ENCODE measurements at regions not wholly inside any gene's neighbourhood (a gene's known extent, or its start where the extent isn't known, plus 50 kb on each side); places are given as distances from the start of the nearest gene placed in this dataset.

GRCh38 chr9:86652736-86653135, 294.6 kb downstream of the GAS1 start:
- no peaks in the 10 kb centered on the region for H3K9me3 ChIP-seq (ENCODE audit: control insufficient read depth, insufficient read depth, low read depth, low read length)
- no peak overlapping the region for H3K27ac ChIP-seq (ENCODE audit: low read depth, low read length)
- H3K27me3 ChIP-seq (ENCODE audit: control insufficient read depth, insufficient read depth, low read length), result no peaks in the 10 kb centered on the region
- no peaks in the 10 kb centered on the region for H3K36me3 ChIP-seq (ENCODE audit: control insufficient read depth, insufficient read depth, low read length)
- H3K4me1 ChIP-seq (ENCODE audit: control insufficient read depth, insufficient read depth, low read length), result no peaks in the 10 kb centered on the region
- no peak overlapping the region for H3K4me3 ChIP-seq (ENCODE audit: low read depth, low read length)
- no peak overlapping the region for H3K9ac ChIP-seq (ENCODE audit: low read length)

DNA sequence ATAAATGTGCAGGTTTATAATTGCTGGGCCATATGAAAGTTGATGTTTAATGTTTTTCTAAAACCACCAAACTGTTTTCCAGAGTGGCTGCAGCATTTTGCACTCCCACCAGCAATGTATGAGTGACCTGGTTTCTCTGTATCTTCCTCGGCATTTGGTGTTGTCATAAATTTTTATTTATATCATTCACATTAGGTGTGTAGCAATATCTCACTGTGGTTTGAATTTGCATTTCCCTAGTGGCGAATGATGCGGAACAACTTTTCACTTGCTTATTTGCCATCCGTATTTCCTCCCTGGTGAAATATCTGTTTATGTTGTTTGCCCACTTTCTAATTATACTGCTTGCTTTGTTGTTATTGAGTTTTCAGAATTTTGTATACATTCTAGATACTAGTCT, 295.7 kb upstream of the TUT7 start:
- H3K4me1 ChIP-seq (ENCODE audit: control insufficient read depth, insufficient read depth, low read length), result no peaks in the 10 kb centered on the region
- H3K9ac ChIP-seq (ENCODE audit: low read length), result no peak overlapping the region
- no peaks in the 10 kb centered on the region for H3K36me3 ChIP-seq (ENCODE audit: control insufficient read depth, insufficient read depth, low read length)
- no peaks in the 10 kb centered on the region for H3K27me3 ChIP-seq (ENCODE audit: control insufficient read depth, insufficient read depth, low read length)
- no peak overlapping the region for H3K4me3 ChIP-seq (ENCODE audit: low read depth, low read length)
- H3K9me3 ChIP-seq (ENCODE audit: control insufficient read depth, insufficient read depth, low read depth, low read length), result no peaks in the 10 kb centered on the region
- no peak overlapping the region for H3K27ac ChIP-seq (ENCODE audit: low read depth, low read length)

GRCh38 chr9:86648828-86649170, 294.6 kb upstream of the TUT7 start:
- Histone ChIP-seq H3K27me3 (ENCODE audit: control insufficient read depth, insufficient read depth, low read length) (no peaks in the 10 kb centered on the region), H3K9me3 (ENCODE audit: control insufficient read depth, insufficient read depth, low read depth, low read length) (no peaks in the 10 kb centered on the region), H3K27ac (ENCODE audit: low read depth, low read length) (no peak overlapping the region)

DNA sequence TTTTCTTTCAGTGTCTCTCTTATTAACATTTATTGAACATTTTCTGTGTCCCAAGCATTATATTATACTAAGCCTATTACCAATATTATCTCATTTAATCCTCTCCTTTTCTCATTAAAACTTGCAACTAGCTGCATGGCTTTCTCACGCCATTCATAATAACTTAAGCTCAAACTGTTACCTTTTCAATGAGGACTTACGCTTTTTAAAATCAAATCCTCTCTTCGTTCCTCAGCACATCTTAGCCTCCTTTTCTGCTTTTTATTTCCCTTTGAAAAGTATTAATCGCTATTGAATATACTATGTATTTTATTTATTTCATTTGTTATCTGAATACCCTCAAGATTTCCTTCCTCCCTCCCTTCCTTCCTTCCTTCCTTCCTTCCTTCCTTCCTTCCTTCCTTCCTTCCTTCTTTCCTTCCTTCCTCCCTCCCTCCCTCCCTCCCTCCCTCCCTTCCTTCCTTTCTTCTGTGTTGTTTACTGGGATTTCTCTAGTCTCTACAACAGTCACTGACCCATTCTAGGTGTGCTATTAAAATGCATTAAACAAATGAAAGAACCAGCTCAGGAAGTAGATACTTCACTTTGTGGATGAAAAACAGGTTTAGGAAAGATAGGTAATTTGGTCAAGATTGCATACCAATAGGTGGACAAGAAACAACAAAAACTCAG, 294.1 kb upstream of the TUT7 start:
- Histone ChIP-seq H3K4me3 (ENCODE audit: low read depth, low read length) (no peak overlapping the region), H3K27ac (ENCODE audit: low read depth, low read length) (no peak overlapping the region), H3K9me3 (ENCODE audit: control insufficient read depth, insufficient read depth, low read depth, low read length) (no peaks in the 10 kb centered on the region), H3K9ac (ENCODE audit: low read length) (no peak overlapping the region), H3K27me3 (ENCODE audit: control insufficient read depth, insufficient read depth, low read length) (no peaks in the 10 kb centered on the region), H3K4me1 (ENCODE audit: control insufficient read depth, insufficient read depth, low read length) (peaks cover 13% of the 10 kb centered on the region), H3K36me3 (ENCODE audit: control insufficient read depth, insufficient read depth, low read length) (no peaks in the 10 kb centered on the region)

More at GRCh38 chr9:86648828-86649170, 294.6 kb upstream of the TUT7 start:
- Histone ChIP-seq H3K9ac (ENCODE audit: low read length) (no peak overlapping the region), H3K36me3 (ENCODE audit: control insufficient read depth, insufficient read depth, low read length) (no peaks in the 10 kb centered on the region), H3K4me1 (ENCODE audit: control insufficient read depth, insufficient read depth, low read length) (peaks cover 10% of the 10 kb centered on the region), H3K4me3 (ENCODE audit: low read depth, low read length) (no peak overlapping the region)

DNA sequence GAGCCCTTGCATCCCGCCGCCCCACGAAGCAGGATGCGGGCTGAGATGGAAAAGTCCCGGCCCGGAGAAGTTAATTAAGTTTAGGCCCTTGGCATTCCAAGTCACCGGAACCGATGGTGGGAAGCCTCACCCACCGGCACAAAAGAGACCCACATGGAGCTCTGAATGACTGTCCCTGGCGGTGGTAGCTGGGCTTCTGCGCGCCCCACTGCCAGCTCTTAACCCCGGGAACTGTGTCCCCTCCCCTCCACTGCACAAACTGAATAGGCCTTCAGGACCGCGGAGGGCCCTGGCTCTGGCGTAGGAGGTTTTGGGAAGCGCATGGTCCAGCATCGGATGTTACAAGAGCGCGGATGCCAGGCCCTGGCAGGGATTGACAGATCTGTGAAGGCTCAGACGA, 291.1 kb upstream of the TUT7 start:
- Histone ChIP-seq H3K27ac (ENCODE audit: low read depth, low read length) (no peak overlapping the region), H3K9ac (ENCODE audit: low read length) (no peak overlapping the region), H3K4me1 (ENCODE audit: control insufficient read depth, insufficient read depth, low read length) (peaks cover 13% of the 10 kb centered on the region), H3K4me3 (ENCODE audit: low read depth, low read length) (no peak overlapping the region), H3K27me3 (ENCODE audit: control insufficient read depth, insufficient read depth, low read length) (no peaks in the 10 kb centered on the region), H3K9me3 (ENCODE audit: control insufficient read depth, insufficient read depth, low read depth, low read length) (no peaks in the 10 kb centered on the region), H3K36me3 (ENCODE audit: control insufficient read depth, insufficient read depth, low read length) (no peaks in the 10 kb centered on the region)

DNA sequence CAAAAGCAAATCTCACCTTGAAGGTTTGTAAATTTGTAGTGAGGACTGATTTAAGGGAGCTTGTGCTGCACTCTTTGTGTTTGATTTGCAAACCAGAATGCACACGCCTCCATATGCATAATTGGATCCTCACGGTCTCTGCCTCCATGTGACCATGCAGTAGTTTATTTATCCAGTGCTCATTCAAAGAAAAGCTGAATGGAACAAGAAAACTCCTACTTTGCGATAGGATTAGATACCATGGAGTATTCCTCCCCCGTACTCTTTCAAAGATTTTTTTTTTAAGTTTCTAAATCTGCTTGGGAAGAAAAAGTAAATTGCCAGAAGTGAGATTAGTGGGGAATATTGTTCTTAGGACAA, 290.4 kb upstream of the TUT7 start:
- Histone ChIP-seq H3K4me3 (ENCODE audit: low read depth, low read length) (no peak overlapping the region), H3K27me3 (ENCODE audit: control insufficient read depth, insufficient read depth, low read length) (no peaks in the 10 kb centered on the region), H3K4me1 (ENCODE audit: control insufficient read depth, insufficient read depth, low read length) (peaks cover 13% of the 10 kb centered on the region), H3K9ac (ENCODE audit: low read length) (no peak overlapping the region), H3K36me3 (ENCODE audit: control insufficient read depth, insufficient read depth, low read length) (no peaks in the 10 kb centered on the region), H3K9me3 (ENCODE audit: control insufficient read depth, insufficient read depth, low read depth, low read length) (no peaks in the 10 kb centered on the region), H3K27ac (ENCODE audit: low read depth, low read length) (no peak overlapping the region)

DNA sequence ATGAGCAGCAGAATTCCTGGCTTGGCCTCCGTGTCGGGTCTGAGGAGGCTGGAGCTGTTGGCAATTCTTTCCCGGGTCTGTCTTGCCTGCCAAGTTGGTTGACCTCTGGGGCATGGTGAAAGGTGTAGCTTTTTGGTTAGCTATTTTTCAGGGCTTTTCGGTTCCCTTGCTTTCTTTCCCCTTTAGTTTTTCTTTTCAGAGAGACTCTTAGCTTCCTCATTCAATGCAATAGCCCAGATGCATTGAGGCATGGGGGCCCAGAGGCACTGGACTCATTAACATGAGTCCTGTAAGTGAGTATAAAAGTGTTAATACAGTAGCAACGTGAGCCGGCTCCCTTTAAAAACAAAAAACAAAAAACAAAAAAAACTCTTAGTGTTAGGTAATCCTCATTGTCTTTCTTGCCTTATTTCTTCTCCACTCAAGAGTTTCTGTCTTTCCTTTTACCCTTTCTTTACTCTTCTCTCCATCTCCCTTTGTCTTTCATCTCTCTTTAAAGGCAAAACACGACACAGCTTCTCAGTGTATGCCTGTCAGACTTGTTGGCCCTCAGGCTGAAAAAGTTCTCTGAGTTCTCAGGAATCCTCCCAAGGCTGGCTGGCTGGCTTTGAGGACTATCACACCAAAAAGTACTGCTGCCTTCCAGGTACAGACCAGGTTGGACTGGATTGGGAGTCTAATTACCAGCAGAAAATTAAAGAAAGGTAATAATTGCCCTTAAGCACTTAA, 289.9 kb upstream of the TUT7 start:
- H3K27me3 ChIP-seq (ENCODE audit: control insufficient read depth, insufficient read depth, low read length), result no peaks in the 10 kb centered on the region
- H3K27ac ChIP-seq (ENCODE audit: low read depth, low read length), result no peak overlapping the region
- no peak overlapping the region for H3K9ac ChIP-seq (ENCODE audit: low read length)
- H3K4me1 ChIP-seq (ENCODE audit: control insufficient read depth, insufficient read depth, low read length), result peaks cover 13% of the 10 kb centered on the region
- H3K4me3 ChIP-seq (ENCODE audit: low read depth, low read length), result no peak overlapping the region
- H3K9me3 ChIP-seq (ENCODE audit: control insufficient read depth, insufficient read depth, low read depth, low read length), result no peaks in the 10 kb centered on the region
- no peaks in the 10 kb centered on the region for H3K36me3 ChIP-seq (ENCODE audit: control insufficient read depth, insufficient read depth, low read length)

GRCh38 chr9:86642721-86643120, 288.5 kb upstream of the TUT7 start:
- H3K36me3 ChIP-seq (ENCODE audit: control insufficient read depth, insufficient read depth, low read length), result no peaks in the 10 kb centered on the region
- no peaks in the 10 kb centered on the region for H3K9me3 ChIP-seq (ENCODE audit: control insufficient read depth, insufficient read depth, low read depth, low read length)
- no peak overlapping the region for H3K27ac ChIP-seq (ENCODE audit: low read depth, low read length)
- no peak overlapping the region for H3K4me3 ChIP-seq (ENCODE audit: low read depth, low read length)
- H3K4me1 ChIP-seq (ENCODE audit: control insufficient read depth, insufficient read depth, low read length), result peaks cover 13% of the 10 kb centered on the region
- no peaks in the 10 kb centered on the region for H3K27me3 ChIP-seq (ENCODE audit: control insufficient read depth, insufficient read depth, low read length)
- H3K9ac ChIP-seq (ENCODE audit: low read length), result no peak overlapping the region

DNA sequence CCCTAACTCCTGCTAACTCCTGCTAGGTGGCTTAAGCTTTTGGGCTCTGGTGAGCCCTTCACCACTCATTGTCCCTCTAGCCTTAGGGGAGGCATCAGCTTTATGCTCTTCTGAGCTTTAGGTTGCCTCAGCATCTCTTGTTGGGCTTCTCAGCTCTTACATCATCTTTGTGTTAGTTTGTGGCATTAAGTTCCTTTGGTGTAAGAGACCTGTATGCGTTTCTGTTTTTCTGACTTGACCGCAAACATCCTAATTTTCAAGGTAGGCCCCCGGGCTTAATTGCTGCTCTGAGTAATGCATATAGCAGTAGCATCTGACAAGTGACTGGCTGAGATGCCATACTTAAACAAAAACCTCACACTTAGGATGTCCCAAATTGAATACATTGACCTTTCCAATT, 287.8 kb upstream of the TUT7 start:
- Histone ChIP-seq H3K9ac (ENCODE audit: low read length) (no peak overlapping the region), H3K36me3 (ENCODE audit: control insufficient read depth, insufficient read depth, low read length) (no peaks in the 10 kb centered on the region), H3K27ac (ENCODE audit: low read depth, low read length) (no peak overlapping the region), H3K4me1 (ENCODE audit: control insufficient read depth, insufficient read depth, low read length) (peaks cover 13% of the 10 kb centered on the region), H3K27me3 (ENCODE audit: control insufficient read depth, insufficient read depth, low read length) (no peaks in the 10 kb centered on the region), H3K9me3 (ENCODE audit: control insufficient read depth, insufficient read depth, low read depth, low read length) (no peaks in the 10 kb centered on the region), H3K4me3 (ENCODE audit: low read depth, low read length) (no peak overlapping the region)

- no peak overlapping the region for H3K4me3 ChIP-seq (ENCODE audit: low read depth, low read length)
- peaks cover 1% of the 10 kb centered on the region; the same call in 1 of the 2 replicates for H3K9me3 ChIP-seq (ENCODE audit: control insufficient read depth, insufficient read depth, low read depth, low read length)
- no peaks in the 10 kb centered on the region for H3K27me3 ChIP-seq (ENCODE audit: control insufficient read depth, insufficient read depth, low read length)
- no peak overlapping the region for H3K9ac ChIP-seq (ENCODE audit: low read length)
- no peaks in the 10 kb centered on the region for H3K36me3 ChIP-seq (ENCODE audit: control insufficient read depth, insufficient read depth, low read length)
- H3K4me1 ChIP-seq (ENCODE audit: control insufficient read depth, insufficient read depth, low read length), result peaks cover 13% of the 10 kb centered on the region
- no peak overlapping the region for H3K27ac ChIP-seq (ENCODE audit: low read depth, low read length)
These were observed 285.7 kb upstream of the TUT7 start for GRCh38 chr9:86639899-86640379.

- Histone ChIP-seq H3K4me1 (ENCODE audit: control insufficient read depth, insufficient read depth, low read length) (peaks cover 8% of the 10 kb centered on the region), H3K27ac (ENCODE audit: low read depth, low read length) (no peak overlapping the region), H3K27me3 (ENCODE audit: control insufficient read depth, insufficient read depth, low read length) (no peaks in the 10 kb centered on the region), H3K9me3 (ENCODE audit: control insufficient read depth, insufficient read depth, low read depth, low read length) (peaks cover 7% of the 10 kb centered on the region; the same call in 1 of the 2 replicates), H3K9ac (ENCODE audit: low read length) (no peak overlapping the region), H3K4me3 (ENCODE audit: low read depth, low read length) (no peak overlapping the region), H3K36me3 (ENCODE audit: control insufficient read depth, insufficient read depth, low read length) (no peaks in the 10 kb centered on the region)
These were observed 285.1 kb upstream of the TUT7 start for GRCh38 chr9:86639287-86639686.
